DND-41 (cell line): ENCODE measurements at regions not wholly inside any gene's neighbourhood (a gene's known extent, or its start where the extent isn't known, plus 50 kb on each side); places are given as distances from the start of the nearest gene placed in this dataset.

ENCODE experiments used
- EZH2 ChIP-seq: IDR thresholded peaks from 3 replicates; pipeline ENCODE4 v1.6.1; 2012; ENCODE audit warnings: borderline replicate concordance, low read depth, mild to moderate bottlenecking, moderate library complexity, low read length, inconsistent platforms; ENCODE audit not compliant: severe bottlenecking
- TF ChIP-seq, protein P1 (sequence below): IDR thresholded peaks from 2 replicates; pipeline ENCODE4 v1.5.1; 2012; ENCODE audit warnings: borderline replicate concordance, low read length, moderate library complexity, mild to moderate bottlenecking; ENCODE audit not compliant: poor library complexity, severe bottlenecking; ENCODE audit errors: extremely low read depth

DNA sequence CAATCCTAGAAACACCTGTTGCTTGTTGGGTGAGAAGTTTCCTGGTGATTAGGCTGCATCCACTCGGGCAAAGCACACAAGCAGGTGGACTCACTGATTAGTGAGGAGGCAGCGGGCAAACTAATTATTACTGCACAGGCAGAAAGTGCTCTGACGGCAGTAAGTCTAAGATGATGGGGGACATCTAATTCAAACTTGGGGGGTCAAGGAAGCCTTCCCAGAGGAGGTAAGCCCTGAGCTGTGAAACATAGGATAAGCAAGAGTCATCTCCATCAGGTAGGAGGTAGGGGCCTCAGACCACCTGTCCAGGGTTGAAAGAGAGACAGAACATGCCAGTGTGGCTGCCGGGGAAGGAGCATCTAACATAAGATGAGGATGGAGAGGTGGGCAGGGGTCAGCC lies 1578.4 kb upstream of the TMEM132C start:
- TF ChIP-seq, protein P1, sequence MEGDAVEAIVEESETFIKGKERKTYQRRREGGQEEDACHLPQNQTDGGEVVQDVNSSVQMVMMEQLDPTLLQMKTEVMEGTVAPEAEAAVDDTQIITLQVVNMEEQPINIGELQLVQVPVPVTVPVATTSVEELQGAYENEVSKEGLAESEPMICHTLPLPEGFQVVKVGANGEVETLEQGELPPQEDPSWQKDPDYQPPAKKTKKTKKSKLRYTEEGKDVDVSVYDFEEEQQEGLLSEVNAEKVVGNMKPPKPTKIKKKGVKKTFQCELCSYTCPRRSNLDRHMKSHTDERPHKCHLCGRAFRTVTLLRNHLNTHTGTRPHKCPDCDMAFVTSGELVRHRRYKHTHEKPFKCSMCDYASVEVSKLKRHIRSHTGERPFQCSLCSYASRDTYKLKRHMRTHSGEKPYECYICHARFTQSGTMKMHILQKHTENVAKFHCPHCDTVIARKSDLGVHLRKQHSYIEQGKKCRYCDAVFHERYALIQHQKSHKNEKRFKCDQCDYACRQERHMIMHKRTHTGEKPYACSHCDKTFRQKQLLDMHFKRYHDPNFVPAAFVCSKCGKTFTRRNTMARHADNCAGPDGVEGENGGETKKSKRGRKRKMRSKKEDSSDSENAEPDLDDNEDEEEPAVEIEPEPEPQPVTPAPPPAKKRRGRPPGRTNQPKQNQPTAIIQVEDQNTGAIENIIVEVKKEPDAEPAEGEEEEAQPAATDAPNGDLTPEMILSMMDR = no peak
- no peak for TF ChIP-seq EZH2
